PC-3 (cell line): ENCODE measurements at regions not wholly inside any gene's neighbourhood (a gene's known extent, or its start where the extent isn't known, plus 50 kb on each side); places are given as distances from the start of the nearest gene placed in this dataset.

Source experiments
- ATAC-seq: fragments of 200-7000 bp; cut with Tn5 transposase; 2 replicates; pipeline ENCODE4 v1.9.1; 2020; ENCODE audit warnings: mild to moderate bottlenecking, moderate library complexity
- BruUV-seq: library from RNA; stranded (reverse); fragments of 400-500 nt; replicated peaks from 2 replicates; lab custom pipeline; 2021; lab: Mats Ljungman, UMichigan
- CTCF ChIA-PET: fragments of 300-600 bp; sonication (Branson Sonifier 250); formaldehyde crosslinking; loops from one replicate; lab custom pipeline; 2022; ENCODE audit warnings: antibody characterized with exemption; lab: Charles Lee
- POLR2A ChIA-PET: fragments of 300-600 bp; sonication (Branson Sonifier 250); formaldehyde crosslinking; loops from one replicate; lab custom pipeline; 2022; ENCODE audit warnings: antibody characterized with exemption; ENCODE audit not compliant: unreplicated experiment; lab: Charles Lee
- DNase-seq: peaks from one replicate; pipeline ENCODE4 v3.0.0-alpha.2; 2015
- H2AFZ ChIP-seq: fragments of 300-600 bp; sonication (generic); 2 replicates; pipeline ENCODE4 v1.6.0; 2016; ENCODE audit warnings: antibody characterized with exemption, low read length
- H3F3A ChIP-seq: fragments of 300-600 bp; sonication (generic); one replicate; pipeline ENCODE4 v1.6.0; 2017; ENCODE audit warnings: antibody characterized with exemption, low read length, control low read depth, mild to moderate bottlenecking; ENCODE audit not compliant: unreplicated experiment
- H3K27ac ChIP-seq: fragments of 300-600 bp; sonication (generic); 2 replicates; pipeline ENCODE4 v1.5.1; 2016; ENCODE audit warnings: mild to moderate bottlenecking, low read length
- H3K27me3 ChIP-seq: fragments of 300-600 bp; sonication (generic); 2 replicates; pipeline ENCODE4 v1.6.1; 2016; ENCODE audit warnings: low read length, mixed read lengths
- H3K36me3 ChIP-seq: fragments of 300-600 bp; sonication (generic); 2 replicates; pipeline ENCODE4 v1.6.1; 2016; ENCODE audit warnings: low read depth, mixed run types, low read length, mixed read lengths
- H3K4me1 ChIP-seq: fragments of 300-600 bp; sonication (generic); 2 replicates; pipeline ENCODE4 v1.5.1; 2016; ENCODE audit warnings: low read length; ENCODE audit not compliant: insufficient read depth
- H3K4me2 ChIP-seq: fragments of 300-600 bp; sonication (generic); 2 replicates; pipeline ENCODE4 v1.6.0; 2016; ENCODE audit warnings: low read length
- H3K4me3 ChIP-seq: fragments of 300-600 bp; sonication (generic); 2 replicates; pipeline ENCODE4 v1.5.1; 2016; ENCODE audit warnings: mild to moderate bottlenecking, low read length, mixed read lengths
- H3K79me2 ChIP-seq: fragments of 300-600 bp; sonication (generic); 2 replicates; pipeline ENCODE4 v1.6.1; 2017; ENCODE audit warnings: low read length, mixed read lengths
- H3K9ac ChIP-seq: fragments of 300-600 bp; sonication (generic); 2 replicates; pipeline ENCODE4 v1.6.0; 2016; ENCODE audit warnings: mild to moderate bottlenecking, low read length
- H3K9me2 ChIP-seq: fragments of 300-600 bp; sonication (generic); replicated peaks from 2 replicates; pipeline ENCODE4 v1.6.1; 2016; ENCODE audit warnings: mixed run types, low read length, mixed read lengths
- H3K9me3 ChIP-seq: fragments of 300-600 bp; sonication (generic); 2 replicates; pipeline ENCODE4 v1.6.1; 2016; ENCODE audit warnings: low read length, mixed read lengths
- H4K20me1 ChIP-seq: fragments of 300-600 bp; sonication (generic); 2 replicates; pipeline ENCODE4 v1.6.1; 2016; ENCODE audit warnings: low read length, mixed read lengths
- EZH2 ChIP-seq: fragments of 300-600 bp; sonication (generic); IDR thresholded peaks from one replicate; pipeline ENCODE4 v1.6.1; 2017; ENCODE audit warnings: antibody characterized with exemption, mild to moderate bottlenecking, low read length; ENCODE audit not compliant: unreplicated experiment
- EZH2phosphoT487 ChIP-seq: fragments of 300-600 bp; sonication (generic); IDR thresholded peaks from 2 replicates; pipeline ENCODE4 v1.6.1; 2018; ENCODE audit warnings: mild to moderate bottlenecking, antibody characterized with exemption, low read length, borderline replicate concordance
- intact Hi-C: fragments of 100-400 bp; cut with micrococcal nuclease; formaldehyde crosslinking; loops from 2 replicates; pipeline ENCODE4 v1.9.0; 2023
- TF ChIP-seq, protein P1 (sequence below): fragments of 300-600 bp; sonication (generic); conservative IDR thresholded peaks from 2 replicates; pipeline ENCODE4 v1.5.1; 2017; ENCODE audit warnings: antibody characterized with exemption, low read depth, mild to moderate bottlenecking, low read length

- Histone ChIP-seq H3K9ac (no peak overlapping the region), H4K20me1 (no peaks in the 10 kb centered on the region), H3K4me3 (no peak overlapping the region), H3K9me2 (no peaks in the 10 kb centered on the region), H2AFZ (no peak overlapping the region), H3F3A (no peaks in the 10 kb centered on the region), H3K4me1 (no peaks in the 10 kb centered on the region), H3K36me3 (no peaks in the 10 kb centered on the region), H3K79me2 (no peaks in the 10 kb centered on the region), H3K9me3 (no peaks in the 10 kb centered on the region), H3K27me3 (no peaks in the 10 kb centered on the region), H3K4me2 (no peak overlapping the region), H3K27ac (no peak overlapping the region)
- no peak for TF ChIP-seq EZH2phosphoT487
- TF ChIP-seq, protein P1, sequence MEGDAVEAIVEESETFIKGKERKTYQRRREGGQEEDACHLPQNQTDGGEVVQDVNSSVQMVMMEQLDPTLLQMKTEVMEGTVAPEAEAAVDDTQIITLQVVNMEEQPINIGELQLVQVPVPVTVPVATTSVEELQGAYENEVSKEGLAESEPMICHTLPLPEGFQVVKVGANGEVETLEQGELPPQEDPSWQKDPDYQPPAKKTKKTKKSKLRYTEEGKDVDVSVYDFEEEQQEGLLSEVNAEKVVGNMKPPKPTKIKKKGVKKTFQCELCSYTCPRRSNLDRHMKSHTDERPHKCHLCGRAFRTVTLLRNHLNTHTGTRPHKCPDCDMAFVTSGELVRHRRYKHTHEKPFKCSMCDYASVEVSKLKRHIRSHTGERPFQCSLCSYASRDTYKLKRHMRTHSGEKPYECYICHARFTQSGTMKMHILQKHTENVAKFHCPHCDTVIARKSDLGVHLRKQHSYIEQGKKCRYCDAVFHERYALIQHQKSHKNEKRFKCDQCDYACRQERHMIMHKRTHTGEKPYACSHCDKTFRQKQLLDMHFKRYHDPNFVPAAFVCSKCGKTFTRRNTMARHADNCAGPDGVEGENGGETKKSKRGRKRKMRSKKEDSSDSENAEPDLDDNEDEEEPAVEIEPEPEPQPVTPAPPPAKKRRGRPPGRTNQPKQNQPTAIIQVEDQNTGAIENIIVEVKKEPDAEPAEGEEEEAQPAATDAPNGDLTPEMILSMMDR, result no peak
- TF ChIP-seq EZH2, result no peak
- CTCF ChIA-PET, result no interaction called here
- no TSS peak for BruUV-seq
- ATAC-seq (no peak), DNase-seq (no peak)
- POLR2A ChIA-PET, result no interaction called here
- intact Hi-C loops, result no loop called here
Measured at GRCh38 chr10:121049489-121049888, 198.3 kb downstream of the WDR11 start.

- Histone ChIP-seq H3K79me2 (no peaks in the 10 kb centered on the region), H3K4me3 (no peak overlapping the region), H3K9ac (no peak overlapping the region), H3K4me2 (no peak overlapping the region), H3K36me3 (no peaks in the 10 kb centered on the region), H2AFZ (no peak overlapping the region), H3K27ac (no peak overlapping the region), H3K9me3 (no peaks in the 10 kb centered on the region), H3K9me2 (no peaks in the 10 kb centered on the region), H3K4me1 (no peaks in the 10 kb centered on the region), H3F3A (no peaks in the 10 kb centered on the region), H3K27me3 (no peaks in the 10 kb centered on the region), H4K20me1 (no peaks in the 10 kb centered on the region)
- intact Hi-C loops, result no loop called here
- POLR2A ChIA-PET, result no interaction called here
- CTCF ChIA-PET, result no interaction called here
- no peak for DNase-seq
- no TSS peak for BruUV-seq
- TF ChIP-seq EZH2, result no peak
- no peak for TF ChIP-seq EZH2phosphoT487
- TF ChIP-seq, protein P1, result no peak
- no peak for ATAC-seq
Measured at GRCh38 chr10:121049923-121050322, 198.8 kb downstream of the WDR11 start.

DNA sequence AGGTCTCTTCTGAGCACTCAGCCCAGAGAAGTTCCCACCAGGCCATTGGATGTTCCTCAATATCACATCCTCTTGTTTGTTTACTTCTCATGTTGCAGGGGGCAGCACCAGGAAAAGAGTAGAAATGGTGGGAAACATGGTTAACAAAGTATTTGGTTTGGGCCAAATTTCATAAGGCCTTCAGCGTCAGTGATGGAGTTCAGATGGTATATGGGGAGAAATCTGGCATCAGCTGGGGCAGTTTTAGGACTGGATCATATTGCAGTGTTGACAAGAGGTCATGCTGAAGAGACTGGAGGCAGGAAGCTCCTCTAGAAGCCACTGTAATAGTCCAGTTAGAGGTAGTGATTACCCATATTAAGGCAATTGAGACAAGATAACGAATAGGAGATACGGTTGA is 200.0 kb downstream of the WDR11 start:
- Histone ChIP-seq H2AFZ (no peak overlapping the region), H3K27ac (no peak overlapping the region), H4K20me1 (no peaks in the 10 kb centered on the region), H3K4me3 (no peak overlapping the region), H3K79me2 (no peaks in the 10 kb centered on the region), H3K9ac (no peak overlapping the region), H3F3A (no peaks in the 10 kb centered on the region), H3K9me3 (no peaks in the 10 kb centered on the region), H3K4me2 (no peak overlapping the region), H3K9me2 (no peaks in the 10 kb centered on the region), H3K36me3 (no peaks in the 10 kb centered on the region), H3K27me3 (no peaks in the 10 kb centered on the region), H3K4me1 (no peaks in the 10 kb centered on the region)
- ChIA-PET POLR2A (no interaction called here), CTCF (no interaction called here)
- intact Hi-C loops, result no loop called here
- no peak for DNase-seq
- BruUV-seq, result no TSS peak
- no peak for ATAC-seq
- no peak for TF ChIP-seq EZH2
- TF ChIP-seq EZH2phosphoT487, result no peak
- TF ChIP-seq, protein P1, result no peak
